ENCODE measurements at regions not wholly inside any gene's neighbourhood (a gene's known extent, or its start where the extent isn't known, plus 50 kb on each side); places are given as distances from the start of the nearest gene placed in this dataset.

DNA sequence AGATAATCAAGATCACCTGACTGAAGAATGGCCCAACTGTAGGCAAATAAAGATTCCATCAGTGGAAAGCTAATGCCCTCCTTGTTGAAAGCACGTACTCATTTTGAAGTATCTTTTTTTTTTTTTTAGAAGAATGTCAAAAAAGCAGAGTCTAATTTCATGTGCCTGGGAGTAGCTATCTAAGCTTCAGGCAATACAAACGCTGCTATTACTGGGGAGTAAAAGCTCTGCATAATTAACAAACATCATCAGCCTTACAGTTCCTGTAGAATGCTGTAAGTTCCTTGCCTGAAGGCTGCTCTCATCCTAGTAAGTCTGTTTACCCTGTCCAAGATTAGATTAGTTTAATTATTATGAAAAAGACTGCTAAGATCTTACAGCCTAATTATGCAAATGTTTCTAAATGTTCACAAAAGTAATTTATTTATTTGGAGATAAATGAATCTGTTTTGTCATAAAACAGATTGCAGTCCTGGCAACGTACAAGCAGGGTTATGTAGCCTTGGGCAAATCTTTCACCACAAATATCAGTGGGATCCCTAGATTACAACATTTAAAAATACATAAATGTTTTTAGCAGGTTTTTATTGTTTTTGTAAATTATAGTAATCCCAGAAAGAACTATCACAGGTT is 451.3 kb upstream of the AGTR1 start:
- TF ChIP-seq, protein P1, sequence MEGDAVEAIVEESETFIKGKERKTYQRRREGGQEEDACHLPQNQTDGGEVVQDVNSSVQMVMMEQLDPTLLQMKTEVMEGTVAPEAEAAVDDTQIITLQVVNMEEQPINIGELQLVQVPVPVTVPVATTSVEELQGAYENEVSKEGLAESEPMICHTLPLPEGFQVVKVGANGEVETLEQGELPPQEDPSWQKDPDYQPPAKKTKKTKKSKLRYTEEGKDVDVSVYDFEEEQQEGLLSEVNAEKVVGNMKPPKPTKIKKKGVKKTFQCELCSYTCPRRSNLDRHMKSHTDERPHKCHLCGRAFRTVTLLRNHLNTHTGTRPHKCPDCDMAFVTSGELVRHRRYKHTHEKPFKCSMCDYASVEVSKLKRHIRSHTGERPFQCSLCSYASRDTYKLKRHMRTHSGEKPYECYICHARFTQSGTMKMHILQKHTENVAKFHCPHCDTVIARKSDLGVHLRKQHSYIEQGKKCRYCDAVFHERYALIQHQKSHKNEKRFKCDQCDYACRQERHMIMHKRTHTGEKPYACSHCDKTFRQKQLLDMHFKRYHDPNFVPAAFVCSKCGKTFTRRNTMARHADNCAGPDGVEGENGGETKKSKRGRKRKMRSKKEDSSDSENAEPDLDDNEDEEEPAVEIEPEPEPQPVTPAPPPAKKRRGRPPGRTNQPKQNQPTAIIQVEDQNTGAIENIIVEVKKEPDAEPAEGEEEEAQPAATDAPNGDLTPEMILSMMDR (IDR thresholded peaks at IDR 0.05; ENCODE audit: unreplicated experiment), result no peak
- no TSS peak for BruUV-seq (replicated peaks)
- Mint-ChIP-seq H3K9me3 (ENCODE audit: unreplicated experiment) (no peaks in the 10 kb centered on the region), H3K27ac (ENCODE audit: low read depth, unreplicated experiment) (no peak overlapping the region), H3K4me1 (ENCODE audit: insufficient read depth, unreplicated experiment) (no peaks in the 10 kb centered on the region), H3K36me3 (ENCODE audit: insufficient read depth, unreplicated experiment) (no peaks in the 10 kb centered on the region), H3K4me3 (ENCODE audit: unreplicated experiment) (no peak overlapping the region), H3K27me3 (ENCODE audit: insufficient read depth, unreplicated experiment) (peaks cover 17% of the 10 kb centered on the region)
- POLR2A ChIA-PET, result no interaction called here
- intact Hi-C loops (cut with micrococcal nuclease), result no loop called here
- no peak for DNase-seq (ENCODE audit: unreplicated experiment)
- CTCF ChIA-PET, result interaction anchor here (0.6 kb wide), 1 partner anchor 18 kb away, joined by 4 read pairs; no protein-coding TSS in a partner anchor

DNA sequence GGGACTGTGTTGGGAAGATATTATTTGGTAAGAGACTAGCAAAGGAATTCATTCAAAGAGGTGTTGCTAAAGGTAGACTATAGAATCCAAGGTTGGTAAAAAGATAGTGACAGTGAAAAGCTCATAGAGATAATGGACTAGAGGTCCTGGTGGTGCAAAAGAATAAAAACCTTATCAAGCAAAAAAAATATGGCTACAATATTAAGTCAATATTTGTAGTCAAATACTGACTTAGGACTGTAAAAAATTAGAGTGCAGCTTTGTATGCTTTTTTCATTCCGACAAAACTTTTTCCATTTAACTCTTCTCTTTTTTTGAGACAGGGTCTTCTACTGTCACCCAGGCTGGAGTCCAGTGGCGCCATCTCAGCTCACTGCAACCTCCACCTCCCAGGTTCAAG is 444.0 kb upstream of the AGTR1 start:
- H3K9me3 Mint-ChIP-seq (ENCODE audit: unreplicated experiment), result no peaks in the 10 kb centered on the region
- no peak overlapping the region for H3K27ac Mint-ChIP-seq (ENCODE audit: low read depth, unreplicated experiment)
- DNase-seq (ENCODE audit: unreplicated experiment), result no peak
- no peak overlapping the region for H3K4me3 Mint-ChIP-seq (ENCODE audit: unreplicated experiment)
- no peaks in the 10 kb centered on the region for H3K4me1 Mint-ChIP-seq (ENCODE audit: insufficient read depth, unreplicated experiment)
- CTCF ChIA-PET, result interaction anchor here (0.7 kb wide), 1 partner anchor 8 kb away, joined by 3 read pairs; no protein-coding TSS in a partner anchor
- no peaks in the 10 kb centered on the region for H3K36me3 Mint-ChIP-seq (ENCODE audit: insufficient read depth, unreplicated experiment)
- intact Hi-C loops (cut with micrococcal nuclease), result no loop called here
- TF ChIP-seq, protein P1 (IDR thresholded peaks at IDR 0.05; ENCODE audit: unreplicated experiment), result no peak
- no TSS peak for BruUV-seq (replicated peaks)
- H3K27me3 Mint-ChIP-seq (ENCODE audit: insufficient read depth, unreplicated experiment), result peaks cover 52% of the 10 kb centered on the region
- POLR2A ChIA-PET, result no interaction called here

DNA sequence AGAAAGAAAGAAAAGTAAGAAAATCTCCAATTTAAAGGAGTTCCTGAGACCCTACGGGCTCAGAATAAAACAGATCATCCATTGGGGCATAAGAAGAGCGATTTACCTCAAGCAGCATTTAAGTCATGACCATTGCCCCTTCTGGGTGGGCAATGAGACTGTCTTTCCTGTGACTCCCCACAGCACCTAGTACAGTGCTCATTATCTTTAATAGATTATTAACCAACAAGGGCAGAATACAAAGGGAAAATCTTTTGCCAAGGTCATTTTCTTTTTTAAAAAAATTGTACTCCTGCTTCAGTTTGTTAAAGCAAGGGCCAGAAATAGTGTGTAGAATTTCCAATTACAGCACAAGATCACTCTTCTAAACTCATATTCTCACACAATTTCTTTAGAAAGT is 443.3 kb upstream of the AGTR1 start:
- TF ChIP-seq, protein P1 (IDR thresholded peaks at IDR 0.05; ENCODE audit: unreplicated experiment), result no peak
- CTCF ChIA-PET, result no interaction called here
- Mint-ChIP-seq H3K27me3 (ENCODE audit: insufficient read depth, unreplicated experiment) (peaks cover 58% of the 10 kb centered on the region), H3K4me3 (ENCODE audit: unreplicated experiment) (no peak overlapping the region), H3K4me1 (ENCODE audit: insufficient read depth, unreplicated experiment) (no peaks in the 10 kb centered on the region), H3K36me3 (ENCODE audit: insufficient read depth, unreplicated experiment) (no peaks in the 10 kb centered on the region), H3K27ac (ENCODE audit: low read depth, unreplicated experiment) (no peak overlapping the region), H3K9me3 (ENCODE audit: unreplicated experiment) (no peaks in the 10 kb centered on the region)
- POLR2A ChIA-PET, result no interaction called here
- DNase-seq (ENCODE audit: unreplicated experiment), result no peak
- intact Hi-C loops (cut with micrococcal nuclease), result no loop called here
- no TSS peak for BruUV-seq (replicated peaks)

DNA sequence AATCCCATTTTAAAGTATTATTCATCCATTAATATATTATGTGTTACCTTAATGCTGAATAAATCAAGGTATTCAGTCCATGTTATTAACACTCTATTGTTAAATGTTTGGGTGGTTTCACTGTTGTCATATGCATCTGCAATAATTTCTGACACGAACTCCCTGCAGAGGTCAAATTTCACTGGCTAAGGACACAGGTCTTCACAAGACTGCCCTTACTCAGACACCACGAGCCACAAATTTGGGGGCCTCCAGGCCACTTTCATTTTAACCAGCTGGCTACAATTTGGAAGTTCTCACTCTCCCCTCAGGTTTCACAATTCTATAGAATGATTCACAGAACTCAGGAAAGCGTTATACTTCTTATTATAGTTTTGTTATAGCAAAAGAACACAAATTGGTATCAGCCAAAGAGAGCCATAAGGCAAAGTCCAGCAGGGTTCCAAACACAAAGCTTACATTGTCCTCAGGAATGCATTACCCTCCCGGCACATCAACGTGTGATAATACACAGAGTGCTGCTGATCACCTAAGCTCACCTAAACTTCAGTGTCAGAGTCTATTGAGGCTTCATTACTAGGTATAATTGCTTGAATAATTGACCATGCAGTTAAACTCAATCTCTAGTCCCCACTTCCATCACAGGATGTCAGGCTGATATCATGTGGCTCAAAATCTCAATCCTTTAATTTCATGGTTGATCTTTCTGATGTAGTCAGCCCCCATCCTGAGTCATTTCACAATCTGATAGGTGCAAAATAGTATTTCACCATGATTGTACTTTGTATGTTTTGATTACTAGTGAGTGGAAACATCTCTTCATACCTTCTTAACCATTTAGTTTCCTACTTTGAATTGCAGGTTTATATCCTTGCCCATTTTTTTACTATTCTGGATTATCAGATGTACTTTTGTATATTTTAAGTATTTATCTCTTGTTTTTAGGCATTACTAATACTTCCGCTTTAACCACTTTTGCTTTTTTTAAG is 441.4 kb upstream of the AGTR1 start:
- no TSS peak for BruUV-seq (replicated peaks)
- Mint-ChIP-seq H3K9me3 (ENCODE audit: unreplicated experiment) (no peaks in the 10 kb centered on the region), H3K4me1 (ENCODE audit: insufficient read depth, unreplicated experiment) (no peaks in the 10 kb centered on the region), H3K4me3 (ENCODE audit: unreplicated experiment) (no peak overlapping the region), H3K27ac (ENCODE audit: low read depth, unreplicated experiment) (no peak overlapping the region), H3K27me3 (ENCODE audit: insufficient read depth, unreplicated experiment) (peaks cover 60% of the 10 kb centered on the region), H3K36me3 (ENCODE audit: insufficient read depth, unreplicated experiment) (no peaks in the 10 kb centered on the region)
- POLR2A ChIA-PET, result interaction anchor here (0.7 kb wide), 1 partner anchor 35 kb away, joined by 3 read pairs; no protein-coding TSS in a partner anchor
- DNase-seq (ENCODE audit: unreplicated experiment), result no peak
- CTCF ChIA-PET, result interaction anchor here (0.6 kb wide), 1 partner anchor 53 kb away, joined by 3 read pairs; no protein-coding TSS in a partner anchor
- intact Hi-C loops (cut with micrococcal nuclease), result no loop called here
- TF ChIP-seq, protein P1 (IDR thresholded peaks at IDR 0.05; ENCODE audit: unreplicated experiment), result no peak
